HUES64 (cell line): ENCODE measurements at regions not wholly inside any gene's neighbourhood (a gene's known extent, or its start where the extent isn't known, plus 50 kb on each side); places are given as distances from the start of the nearest gene placed in this dataset.

Source experiments
- H3K27ac ChIP-seq: 2 replicates; pipeline ENCODE4 v1.7.0; 2013; ENCODE audit warnings: low read depth, low read length, inconsistent platforms
- H3K27me3 ChIP-seq: 2 replicates; pipeline ENCODE4 v1.6.1; 2013; ENCODE audit warnings: mild to moderate bottlenecking, low read length; ENCODE audit not compliant: insufficient read depth
- H3K36me3 ChIP-seq: 2 replicates; pipeline ENCODE4 v1.6.1; 2013; ENCODE audit warnings: mild to moderate bottlenecking, low read length; ENCODE audit not compliant: insufficient read depth
- H3K4me1 ChIP-seq: 2 replicates; pipeline ENCODE4 v1.6.1; 2013; ENCODE audit warnings: mild to moderate bottlenecking, low read length, moderate library complexity; ENCODE audit not compliant: insufficient read depth
- H3K4me3 ChIP-seq: 2 replicates; pipeline ENCODE4 v1.5.1; 2013; ENCODE audit warnings: mild to moderate bottlenecking, low read length, moderate library complexity
- H3K9ac ChIP-seq: 2 replicates; pipeline ENCODE4 v1.6.1; 2013; ENCODE audit warnings: mild to moderate bottlenecking, low read depth, low read length
- H3K9me3 ChIP-seq: 2 replicates; pipeline ENCODE4 v1.6.1; 2013; ENCODE audit warnings: low read depth, low read length; ENCODE audit not compliant: insufficient read depth
- WGBS: fragments of 150-250, 120-280 bp; methylation state at CpG from one replicate; pipeline ENCODE4 v1.1.7; 2013; ENCODE audit warnings: missing lambda C conversion rate; 5-methylcytosine and 5-hydroxymethylcytosine counted together

GRCh38 chr4:29046186-29046585 lies 1674.0 kb upstream of the PCDH7 start:
- H3K9ac ChIP-seq: no peak overlapping the region
- H3K4me1 ChIP-seq: peaks cover 14% of the 10 kb centered on the region
- no peaks in the 10 kb centered on the region for H3K9me3 ChIP-seq

DNA sequence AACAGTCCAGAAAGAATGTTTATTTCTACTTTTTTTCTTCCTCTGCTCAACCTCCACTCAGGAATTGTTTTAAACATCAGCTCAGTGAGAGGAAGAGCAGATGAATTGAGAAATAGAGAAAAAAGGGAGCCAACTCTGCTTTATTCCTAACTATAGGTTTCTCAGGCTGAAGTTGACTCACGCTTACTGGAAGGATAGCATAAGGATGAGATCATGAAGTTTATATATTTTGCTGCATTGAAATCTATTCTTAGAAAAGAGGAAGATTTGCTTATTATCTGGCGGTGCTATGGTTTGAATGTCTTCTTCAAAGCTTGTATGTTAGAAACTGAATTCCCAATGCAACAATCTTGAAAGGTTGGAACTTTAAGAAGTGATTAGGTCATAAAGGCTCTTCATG lies 1673.4 kb upstream of the PCDH7 start:
- no peak overlapping the region for H3K4me3 ChIP-seq
- no peak overlapping the region for H3K27ac ChIP-seq
- no peaks in the 10 kb centered on the region for H3K27me3 ChIP-seq
- H3K9me3 ChIP-seq: no peaks in the 10 kb centered on the region
- peaks cover 20% of the 10 kb centered on the region for H3K4me1 ChIP-seq
- no peaks in the 10 kb centered on the region for H3K36me3 ChIP-seq
- no peak overlapping the region for H3K9ac ChIP-seq
- WGBS: 98% methylated on average over 2 of the region's 2 CpGs

More at GRCh38 chr4:29046186-29046585, 1674.0 kb upstream of the PCDH7 start:
- H3K4me3 ChIP-seq: no peak overlapping the region
- no peaks in the 10 kb centered on the region for H3K27me3 ChIP-seq
- 46% methylated on average over 2 of the region's 2 CpGs for WGBS
- H3K27ac ChIP-seq: no peak overlapping the region
- H3K36me3 ChIP-seq: no peaks in the 10 kb centered on the region

- H3K4me1 ChIP-seq: peaks cover 24% of the 10 kb centered on the region
- 96% methylated on average over 28 of the region's 28 CpGs for WGBS
- no peaks in the 10 kb centered on the region for H3K9me3 ChIP-seq
- H3K36me3 ChIP-seq: no peaks in the 10 kb centered on the region
- no peaks in the 10 kb centered on the region for H3K27me3 ChIP-seq
- H3K27ac ChIP-seq: no peak overlapping the region
- H3K4me3 ChIP-seq: no peak overlapping the region
- H3K9ac ChIP-seq: no peak overlapping the region
Measured at GRCh38 chr4:29047341-29048041, 1672.7 kb upstream of the PCDH7 start.

GRCh38 chr4:29051381-29051965 lies 1668.7 kb upstream of the PCDH7 start:
- Histone ChIP-seq H3K27ac (no peak overlapping the region), H3K9me3 (no peaks in the 10 kb centered on the region), H3K4me1 (peaks cover 24% of the 10 kb centered on the region), H3K36me3 (no peaks in the 10 kb centered on the region), H3K9ac (no peak overlapping the region), H3K4me3 (no peak overlapping the region), H3K27me3 (no peaks in the 10 kb centered on the region)
- WGBS: 93% methylated on average over 3 of the region's 4 CpGs

DNA sequence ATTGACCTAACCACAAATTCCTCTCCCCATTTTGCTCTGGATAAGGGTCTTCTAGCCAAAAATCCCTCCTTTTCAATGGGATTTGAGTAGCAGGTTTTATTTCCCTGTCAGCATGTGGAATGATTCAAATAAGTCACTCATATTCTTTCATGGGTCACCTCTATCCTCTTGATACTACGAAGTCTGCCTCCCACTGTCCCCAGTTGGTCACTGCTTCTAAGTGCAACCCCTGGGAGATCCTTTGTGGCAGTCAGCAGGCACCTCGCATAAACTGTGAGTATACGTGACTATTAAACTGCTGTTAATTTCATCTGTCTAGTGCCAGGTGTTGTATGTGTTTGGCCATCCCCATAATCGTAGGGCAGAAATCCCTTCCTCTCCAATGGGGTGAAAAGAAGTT lies 1667.9 kb upstream of the PCDH7 start:
- Histone ChIP-seq H3K27me3 (no peaks in the 10 kb centered on the region), H3K27ac (no peak overlapping the region), H3K4me3 (no peak overlapping the region), H3K4me1 (peaks cover 24% of the 10 kb centered on the region), H3K9me3 (no peaks in the 10 kb centered on the region), H3K9ac (no peak overlapping the region), H3K36me3 (no peaks in the 10 kb centered on the region)
- 88% methylated on average over 4 of the region's 4 CpGs for WGBS

- Histone ChIP-seq H3K4me3 (no peak overlapping the region), H3K27ac (no peak overlapping the region), H3K9ac (no peak overlapping the region), H3K36me3 (no peaks in the 10 kb centered on the region), H3K4me1 (no peaks in the 10 kb centered on the region), H3K9me3 (no peaks in the 10 kb centered on the region), H3K27me3 (no peaks in the 10 kb centered on the region)
- WGBS: 95% methylated on average over 2 of the region's 2 CpGs
Measured at GRCh38 chr4:29058531-29058930, 1661.6 kb upstream of the PCDH7 start.

DNA sequence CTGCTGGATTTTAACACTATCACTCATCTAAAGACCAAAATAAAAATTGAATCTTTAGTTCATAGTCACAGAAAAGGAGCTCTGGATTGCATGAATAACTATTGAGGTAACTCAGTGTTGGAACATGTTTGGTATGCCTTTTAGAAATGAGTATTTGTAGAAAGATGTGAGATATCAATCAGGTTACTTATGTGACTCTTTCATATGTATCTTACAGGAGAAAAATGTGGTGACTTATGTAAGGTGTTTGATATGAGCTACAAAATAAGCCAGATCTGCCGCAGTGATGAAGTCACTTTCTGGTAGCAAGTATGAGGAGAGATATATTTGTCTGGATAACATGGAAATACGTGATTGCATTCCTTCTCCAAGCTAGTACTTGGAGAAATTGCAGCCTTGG lies 1653.3 kb upstream of the PCDH7 start:
- Histone ChIP-seq H3K27me3 (no peaks in the 10 kb centered on the region), H3K9ac (no peak overlapping the region), H3K9me3 (0 out of 2 replicates have a peak, but pooled peaks cover 2% of the 10 kb centered on the region), H3K27ac (no peak overlapping the region), H3K4me1 (no peaks in the 10 kb centered on the region), H3K36me3 (no peaks in the 10 kb centered on the region), H3K4me3 (no peak overlapping the region)
- 93% methylated on average over 2 of the region's 2 CpGs for WGBS

DNA sequence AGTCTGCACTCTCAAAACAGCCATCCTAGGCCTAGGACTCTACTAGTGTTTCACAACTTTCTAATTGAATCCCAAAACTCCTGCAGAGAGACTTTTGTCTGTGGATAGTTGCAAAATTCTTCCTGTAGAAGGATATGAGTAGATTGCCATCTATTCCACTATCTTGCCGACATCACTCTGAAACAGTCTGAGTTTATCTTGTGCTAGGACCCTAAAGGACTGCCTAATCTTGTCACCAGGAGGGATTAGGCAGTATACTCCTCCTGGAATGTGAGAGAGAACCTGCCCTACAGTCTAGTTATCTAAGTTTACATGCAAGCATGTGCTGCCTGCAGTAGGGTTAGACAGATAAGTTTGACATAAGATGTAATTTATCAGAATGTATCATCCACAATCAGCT lies 1646.6 kb upstream of the PCDH7 start:
- 100% methylated on average over 1 of the region's 1 CpG for WGBS
- no peaks in the 10 kb centered on the region for H3K27me3 ChIP-seq

GRCh38 chr4:29075366-29075765 lies 1644.8 kb upstream of the PCDH7 start:
- Histone ChIP-seq H3K9ac (no peak overlapping the region), H3K9me3 (0 out of 2 replicates have a peak, but pooled peaks cover 7% of the 10 kb centered on the region), H3K27me3 (no peaks in the 10 kb centered on the region), H3K4me1 (no peaks in the 10 kb centered on the region), H3K36me3 (no peaks in the 10 kb centered on the region), H3K27ac (no peak overlapping the region), H3K4me3 (no peak overlapping the region)
- WGBS: 69% methylated on average over 6 of the region's 6 CpGs

More for the DNA sequence above, 1646.6 kb upstream of the PCDH7 start:
- H3K36me3 ChIP-seq: no peaks in the 10 kb centered on the region
- no peak overlapping the region for H3K4me3 ChIP-seq
- H3K9me3 ChIP-seq: 0 out of 2 replicates have a peak, but pooled peaks cover 7% of the 10 kb centered on the region
- H3K4me1 ChIP-seq: no peaks in the 10 kb centered on the region
- H3K9ac ChIP-seq: no peak overlapping the region
- no peak overlapping the region for H3K27ac ChIP-seq

DNA sequence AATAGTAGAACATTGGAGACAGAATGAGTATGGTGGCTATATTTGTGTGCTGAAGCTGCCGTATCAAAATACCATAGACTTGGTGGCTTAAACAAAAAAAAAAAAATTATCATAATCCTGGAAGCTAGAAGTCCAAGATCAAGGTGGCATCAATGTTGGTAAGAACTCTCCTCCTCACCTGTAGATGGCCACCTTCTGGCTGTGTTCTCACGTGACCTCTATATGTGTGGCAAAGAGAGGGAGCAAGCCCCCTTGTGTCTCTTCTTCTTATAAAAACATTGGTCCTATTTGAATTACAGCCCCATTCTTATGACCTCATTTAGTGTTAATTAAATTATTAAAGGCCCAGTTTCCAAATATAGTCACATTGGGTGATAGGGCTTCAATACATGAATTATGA lies 1640.9 kb upstream of the PCDH7 start:
- no peak overlapping the region for H3K9ac ChIP-seq
- H3K36me3 ChIP-seq: no peaks in the 10 kb centered on the region
- no peaks in the 10 kb centered on the region for H3K9me3 ChIP-seq
- WGBS: 100% methylated on average over 1 of the region's 2 CpGs
- H3K4me3 ChIP-seq: no peak overlapping the region
- H3K27ac ChIP-seq: no peak overlapping the region
- no peaks in the 10 kb centered on the region for H3K27me3 ChIP-seq
- H3K4me1 ChIP-seq: no peaks in the 10 kb centered on the region

GRCh38 chr4:29081234-29081955 lies 1638.8 kb upstream of the PCDH7 start:
- H3K36me3 ChIP-seq: no peaks in the 10 kb centered on the region
- no peaks in the 10 kb centered on the region for H3K4me1 ChIP-seq
- 100% methylated on average over 1 of the region's 5 CpGs for WGBS
- no peaks in the 10 kb centered on the region for H3K9me3 ChIP-seq
- no peak overlapping the region for H3K4me3 ChIP-seq
- H3K9ac ChIP-seq: no peak overlapping the region
- H3K27ac ChIP-seq: no peak overlapping the region
- H3K27me3 ChIP-seq: no peaks in the 10 kb centered on the region
